ENCODE measurements at regions not wholly inside any gene's neighbourhood (a gene's known extent, or its start where the extent isn't known, plus 50 kb on each side); places are given as distances from the start of the nearest gene placed in this dataset.

GRCh38 chr7:42740408-42740807 lies 171.5 kb downstream of the C7orf25 start:
- H3K4me3 Mint-ChIP-seq (ENCODE audit: unreplicated experiment) = no peak overlapping the region
- H3K4me1 Mint-ChIP-seq (ENCODE audit: low read depth, unreplicated experiment) = no peaks in the 10 kb centered on the region
- Histone ChIP-seq H3K79me2 (ENCODE audit: insufficient read depth, low read length) (no peaks in the 10 kb centered on the region), H4K20me1 (ENCODE audit: insufficient read depth, low read length) (no peaks in the 10 kb centered on the region), H3K27ac (ENCODE audit: low read depth, low read length) (no peak overlapping the region), H3K36me3 (ENCODE audit: insufficient read depth, low read length) (no peaks in the 10 kb centered on the region), H3K9me3 (ENCODE audit: insufficient read depth, low read depth, low read length) (no peaks in the 10 kb centered on the region), H2AFZ (ENCODE audit: low read depth, low read length) (no peak overlapping the region), H3K4me2 (ENCODE audit: low read length) (no peak overlapping the region), H3K4me1 (ENCODE audit: insufficient read depth, low read length) (no peaks in the 10 kb centered on the region), H3K4me3 (ENCODE audit: insufficient read depth, low read depth, low read length) (no peak overlapping the region), H3K27me3 (ENCODE audit: insufficient read depth, low read length) (no peaks in the 10 kb centered on the region), H3K9ac (ENCODE audit: low read length) (no peak overlapping the region)
- TF ChIP-seq CTCF (IDR thresholded peaks at IDR 0.05; ENCODE audit: insufficient read depth, low read depth, low read length) (no peak), EZH2 (IDR thresholded peaks at IDR 0.05; ENCODE audit: insufficient read depth, low read length) (no peak)
- H3K27ac Mint-ChIP-seq (ENCODE audit: unreplicated experiment) = no peak overlapping the region
- peaks cover 2% of the 10 kb centered on the region for H3K9me3 Mint-ChIP-seq (ENCODE audit: unreplicated experiment)
- FAIRE-seq (no peak), DNase-seq (ENCODE audit: low read depth) (no peak)
- no peaks in the 10 kb centered on the region for H3K36me3 Mint-ChIP-seq (ENCODE audit: low read depth, unreplicated experiment)
- peaks cover 2% of the 10 kb centered on the region for H3K27me3 Mint-ChIP-seq (ENCODE audit: low read depth, unreplicated experiment)

DNA sequence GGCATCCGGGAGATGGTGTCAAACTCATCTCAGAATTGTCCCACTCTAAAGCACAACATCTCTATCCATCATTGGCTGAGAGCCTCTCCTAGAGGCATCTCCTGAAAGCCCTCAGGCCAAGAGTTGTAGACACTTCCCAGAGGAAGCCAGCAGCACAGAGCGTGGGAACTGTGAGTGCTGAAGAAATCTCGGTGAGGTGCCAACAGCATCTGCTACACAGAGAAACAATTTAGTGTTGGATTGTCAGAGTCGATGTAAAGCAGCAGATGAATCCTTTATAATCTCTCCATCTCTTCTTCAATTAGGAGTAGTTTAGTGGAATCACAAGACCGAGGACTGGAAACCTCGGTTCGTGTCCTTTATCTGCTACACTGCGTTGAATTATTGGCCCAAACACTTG lies 172.2 kb downstream of the C7orf25 start:
- Mint-ChIP-seq H3K4me1 (ENCODE audit: low read depth, unreplicated experiment) (peaks cover 4% of the 10 kb centered on the region), H3K27ac (ENCODE audit: unreplicated experiment) (no peak overlapping the region), H3K36me3 (ENCODE audit: low read depth, unreplicated experiment) (no peaks in the 10 kb centered on the region), H3K4me3 (ENCODE audit: unreplicated experiment) (no peak overlapping the region), H3K9me3 (ENCODE audit: unreplicated experiment) (peaks cover 2% of the 10 kb centered on the region), H3K27me3 (ENCODE audit: low read depth, unreplicated experiment) (peaks cover 2% of the 10 kb centered on the region)
- Histone ChIP-seq H3K9ac (ENCODE audit: low read length) (no peak overlapping the region), H3K9me3 (ENCODE audit: insufficient read depth, low read depth, low read length) (no peaks in the 10 kb centered on the region), H3K4me2 (ENCODE audit: low read length) (no peak overlapping the region), H4K20me1 (ENCODE audit: insufficient read depth, low read length) (no peaks in the 10 kb centered on the region), H3K4me1 (ENCODE audit: insufficient read depth, low read length) (peaks cover 4% of the 10 kb centered on the region), H2AFZ (ENCODE audit: low read depth, low read length) (no peak overlapping the region), H3K27me3 (ENCODE audit: insufficient read depth, low read length) (no peaks in the 10 kb centered on the region), H3K79me2 (ENCODE audit: insufficient read depth, low read length) (no peaks in the 10 kb centered on the region), H3K27ac (ENCODE audit: low read depth, low read length) (no peak overlapping the region), H3K36me3 (ENCODE audit: insufficient read depth, low read length) (no peaks in the 10 kb centered on the region), H3K4me3 (ENCODE audit: insufficient read depth, low read depth, low read length) (no peak overlapping the region)
- DNase-seq (ENCODE audit: low read depth) = no peak
- no peak for TF ChIP-seq CTCF (IDR thresholded peaks at IDR 0.05; ENCODE audit: insufficient read depth, low read depth, low read length)
- no peak for TF ChIP-seq EZH2 (IDR thresholded peaks at IDR 0.05; ENCODE audit: insufficient read depth, low read length)
- no peak for FAIRE-seq

DNA sequence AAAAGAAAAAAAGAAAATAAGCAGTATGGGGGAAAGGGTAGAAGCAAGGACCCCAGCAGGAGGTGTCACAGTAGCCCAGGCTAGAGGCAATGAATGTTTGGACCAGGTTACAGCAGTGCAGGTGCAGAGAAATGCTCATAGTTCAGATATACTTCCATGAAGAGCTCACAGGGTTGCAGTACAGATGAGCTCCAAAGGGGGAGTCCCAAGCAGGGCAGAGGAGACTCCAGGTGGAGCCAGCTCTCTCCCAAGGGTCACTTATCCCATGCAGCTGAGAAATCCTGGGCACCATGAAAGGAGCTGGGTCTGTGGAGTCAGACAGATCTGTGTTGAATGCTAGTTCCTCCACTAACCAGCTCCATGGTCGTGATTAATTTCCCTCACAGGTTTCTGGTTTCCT lies 174.9 kb downstream of the C7orf25 start:
- Mint-ChIP-seq H3K27me3 (ENCODE audit: low read depth, unreplicated experiment) (peaks cover 2% of the 10 kb centered on the region), H3K27ac (ENCODE audit: unreplicated experiment) (no peak overlapping the region), H3K4me1 (ENCODE audit: low read depth, unreplicated experiment) (peaks cover 7% of the 10 kb centered on the region), H3K4me3 (ENCODE audit: unreplicated experiment) (no peak overlapping the region), H3K9me3 (ENCODE audit: unreplicated experiment) (peaks cover 2% of the 10 kb centered on the region), H3K36me3 (ENCODE audit: low read depth, unreplicated experiment) (no peaks in the 10 kb centered on the region)
- H3K79me2 ChIP-seq (ENCODE audit: insufficient read depth, low read length) = no peaks in the 10 kb centered on the region
- H2AFZ ChIP-seq (ENCODE audit: low read depth, low read length) = no peak overlapping the region
- H3K4me1 ChIP-seq (ENCODE audit: insufficient read depth, low read length) = peaks cover 10% of the 10 kb centered on the region
- H3K9ac ChIP-seq (ENCODE audit: low read length) = no peak overlapping the region
- H3K9me3 ChIP-seq (ENCODE audit: insufficient read depth, low read depth, low read length) = no peaks in the 10 kb centered on the region
- no peaks in the 10 kb centered on the region for H3K27me3 ChIP-seq (ENCODE audit: insufficient read depth, low read length)
- FAIRE-seq = no peak
- no peak for DNase-seq (ENCODE audit: low read depth)
- TF ChIP-seq CTCF (IDR thresholded peaks at IDR 0.05; ENCODE audit: insufficient read depth, low read depth, low read length) (no peak), EZH2 (IDR thresholded peaks at IDR 0.05; ENCODE audit: insufficient read depth, low read length) (no peak)
- no peaks in the 10 kb centered on the region for H4K20me1 ChIP-seq (ENCODE audit: insufficient read depth, low read length)
- H3K4me3 ChIP-seq (ENCODE audit: insufficient read depth, low read depth, low read length) = no peak overlapping the region
- H3K36me3 ChIP-seq (ENCODE audit: insufficient read depth, low read length) = no peaks in the 10 kb centered on the region
- H3K27ac ChIP-seq (ENCODE audit: low read depth, low read length) = no peak overlapping the region
- H3K4me2 ChIP-seq (ENCODE audit: low read length) = no peak overlapping the region

Measured in astrocyte (in vitro differentiated cells and primary cell).